Ovary (tissue), 7 donors: ENCODE measurements at regions not wholly inside any gene's neighbourhood (a gene's known extent, or its start where the extent isn't known, plus 50 kb on each side); places are given as distances from the start of the nearest gene placed in this dataset.

Experiments
- DNase-seq, 5 donors: peaks; one replicate each; pipeline ENCODE4 v3.0.0-alpha.2; 2019 to 2020
- H3K27ac ChIP-seq, 2 donors: fragments of 200-600 bp; one replicate each; pipeline versions ENCODE4 v1.5.1 to v1.8.0; 2019 to 2022
- H3K27me3 ChIP-seq: fragments of 200-600 bp; one replicate; pipeline ENCODE4 v1.8.0; 2022
- H3K36me3 ChIP-seq: fragments of 200-600 bp; sonication (generic); one replicate; pipeline ENCODE4 v1.5.1; 2019
- H3K4me1 ChIP-seq: one replicate; pipeline ENCODE4 v1.8.1; 2013; ENCODE audit warnings: mild to moderate bottlenecking, moderate library complexity; ENCODE audit not compliant: insufficient read depth
- H3K4me3 ChIP-seq: fragments of 200-600 bp; sonication (generic); one replicate; pipeline ENCODE4 v1.5.1; 2017
- H3K9me3 ChIP-seq, 2 donors: fragments of 200-600 bp in 1 of 2; sonication (generic) in 1 of 2; one replicate each; pipeline versions ENCODE4 v1.5.1 to v1.8.1; 2013 to 2019; ENCODE audit warnings: mild to moderate bottlenecking in 1 of 2, moderate library complexity in 1 of 2
- EP300 ChIP-seq: sonication (generic); formaldehyde crosslinking; IDR thresholded peaks from one replicate; pipeline ENCODE4 v1.6.1; 2017; ENCODE audit warnings: antibody characterized with exemption
- POLR2A ChIP-seq: fragments of 450-650 bp; IDR thresholded peaks from one replicate; pipeline ENCODE4 v1.6.1; 2017; ENCODE audit warnings: antibody characterized with exemption, mild to moderate bottlenecking, moderate library complexity
- WGBS, 3 donors: extraction: QIAGEN DNeasy Blood & Tissue Kit in 1 of 3; methylation state at CpG; one replicate each; pipeline versions ENCODE4 v1.1.5 to v1.1.7; 2013 to 2017; 5-methylcytosine and 5-hydroxymethylcytosine counted together
- intact Hi-C, 4 donors: fragments of 100-400 bp; cut with DNase I; formaldehyde crosslinking; loops; one replicate each; pipeline versions ENCODE4 v1.11.0 to v1.15.1; 2022 to 2023
- TF ChIP-seq, protein P1 (sequence below), 3 donors: fragments of 450-650 bp in 2 of 3; fragments of 200-600 bp in 1 of 3; IDR thresholded peaks; one replicate each; pipeline versions ENCODE4 v1.5.1 to v1.8.0; 2016 to 2022; ENCODE audit warnings: antibody characterized with exemption in 3 of 3, mild to moderate bottlenecking in 1 of 3
- donor health status: DM: no; HTN: no; CAD: no; lungs with moderate emphysema.
- donor health status: DM: no; HTN: no; CAD: no.
- donor health status: Bipolar disorder and iron deficiency.
- donor health status: DM: no; HTN: no; CAD: no.
- donor health status: DM: yes; HTN: yes; CAD: no.

DNA sequence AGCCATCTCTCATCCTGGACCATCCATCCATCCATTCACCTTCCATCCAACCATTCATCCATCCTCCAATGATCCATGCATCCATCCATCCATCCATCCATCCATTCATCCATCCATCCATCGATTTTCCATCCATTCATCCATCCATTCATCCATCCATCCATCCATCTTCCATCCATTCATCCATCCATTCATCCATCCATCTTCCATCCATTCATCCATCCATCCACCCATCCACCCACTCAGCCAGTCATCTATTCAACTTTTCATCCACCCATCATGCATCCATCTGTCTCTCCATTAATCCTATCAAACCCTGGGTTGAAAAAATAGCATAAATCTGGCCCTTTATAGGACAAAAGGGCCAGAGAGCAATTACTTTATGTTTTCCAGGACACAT lies 158.3 kb upstream of the WSCD1 start:
- Histone ChIP-seq H3K36me3 (no peaks in the 10 kb centered on the region), H3K27ac (no peak overlapping the region), H3K4me1 (no peaks in the 10 kb centered on the region), H3K4me3 (no peak overlapping the region), H3K27me3 (no peaks in the 10 kb centered on the region), H3K9me3 (no peaks in the 10 kb centered on the region)
- TF ChIP-seq, protein P1, sequence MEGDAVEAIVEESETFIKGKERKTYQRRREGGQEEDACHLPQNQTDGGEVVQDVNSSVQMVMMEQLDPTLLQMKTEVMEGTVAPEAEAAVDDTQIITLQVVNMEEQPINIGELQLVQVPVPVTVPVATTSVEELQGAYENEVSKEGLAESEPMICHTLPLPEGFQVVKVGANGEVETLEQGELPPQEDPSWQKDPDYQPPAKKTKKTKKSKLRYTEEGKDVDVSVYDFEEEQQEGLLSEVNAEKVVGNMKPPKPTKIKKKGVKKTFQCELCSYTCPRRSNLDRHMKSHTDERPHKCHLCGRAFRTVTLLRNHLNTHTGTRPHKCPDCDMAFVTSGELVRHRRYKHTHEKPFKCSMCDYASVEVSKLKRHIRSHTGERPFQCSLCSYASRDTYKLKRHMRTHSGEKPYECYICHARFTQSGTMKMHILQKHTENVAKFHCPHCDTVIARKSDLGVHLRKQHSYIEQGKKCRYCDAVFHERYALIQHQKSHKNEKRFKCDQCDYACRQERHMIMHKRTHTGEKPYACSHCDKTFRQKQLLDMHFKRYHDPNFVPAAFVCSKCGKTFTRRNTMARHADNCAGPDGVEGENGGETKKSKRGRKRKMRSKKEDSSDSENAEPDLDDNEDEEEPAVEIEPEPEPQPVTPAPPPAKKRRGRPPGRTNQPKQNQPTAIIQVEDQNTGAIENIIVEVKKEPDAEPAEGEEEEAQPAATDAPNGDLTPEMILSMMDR (IDR thresholded peaks at IDR 0.05), result no peak
- TF ChIP-seq POLR2A (no peak), EP300 (no peak)
- no peak for DNase-seq
- intact Hi-C loops, result no loop called here
- 46 to 57% (median 55%) methylated on average over 1 of the region's 1 CpG for WGBS, 3 donors

DNA sequence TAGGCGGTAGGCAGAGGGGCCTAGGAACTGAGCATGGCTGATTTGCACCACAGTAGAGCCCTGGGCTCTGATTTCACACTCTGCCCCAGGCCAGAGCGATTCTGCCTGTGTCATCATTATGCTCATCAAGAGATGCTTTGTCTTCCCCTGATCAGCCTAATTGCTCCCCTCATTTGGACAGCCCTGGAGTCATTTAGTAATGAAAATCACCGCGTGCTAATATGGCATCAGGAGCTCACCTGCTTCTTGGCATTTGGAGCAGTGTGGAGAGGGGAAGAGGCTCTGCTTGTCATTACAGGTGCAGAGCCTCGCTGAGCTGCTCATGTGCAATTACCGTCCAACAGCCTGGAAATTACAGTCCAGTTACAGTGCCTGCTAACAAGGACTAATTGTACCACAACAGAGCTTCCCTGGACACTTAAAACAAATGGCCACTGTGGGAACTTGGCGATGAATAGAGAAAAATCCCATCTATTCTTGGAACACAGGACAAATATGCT lies 157.1 kb upstream of the WSCD1 start:
- no peak for DNase-seq
- Histone ChIP-seq H3K27ac (no peak overlapping the region), H3K4me3 (no peak overlapping the region), H3K27me3 (no peaks in the 10 kb centered on the region), H3K36me3 (no peaks in the 10 kb centered on the region), H3K9me3 (no peaks in the 10 kb centered on the region), H3K4me1 (no peaks in the 10 kb centered on the region)
- WGBS, 3 donors, result 64 to 69% (median 64%) methylated on average over 7 of the region's 7 CpGs
- TF ChIP-seq EP300 (no peak), POLR2A (no peak)
- TF ChIP-seq, protein P1 (IDR thresholded peaks at IDR 0.05), result no peak
- intact Hi-C loops, result no loop called here

DNA sequence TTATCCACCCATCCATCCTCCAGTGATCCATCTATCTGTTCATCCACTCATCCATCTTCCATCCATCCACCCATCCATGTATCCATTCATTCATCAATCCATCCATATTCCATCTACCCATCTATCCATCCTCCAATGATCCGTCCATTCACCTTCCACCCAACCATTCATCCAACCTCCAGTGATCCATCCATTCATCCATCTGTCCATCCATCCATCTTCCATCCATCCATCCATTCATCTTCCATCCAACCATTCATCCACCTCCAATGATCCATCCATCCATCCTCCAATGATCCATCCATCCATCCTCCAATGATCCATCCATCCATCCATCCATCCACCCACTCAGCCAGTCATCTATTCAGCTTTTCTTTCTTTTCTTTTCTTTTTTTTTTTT lies 156.5 kb upstream of the WSCD1 start:
- 82 to 92% (median 86%) methylated on average over 1 of the region's 1 CpG for WGBS, 3 donors
- Histone ChIP-seq H3K36me3 (no peaks in the 10 kb centered on the region), H3K4me1 (no peaks in the 10 kb centered on the region), H3K4me3 (no peak overlapping the region), H3K27ac (no peak overlapping the region), H3K9me3 (no peaks in the 10 kb centered on the region), H3K27me3 (no peaks in the 10 kb centered on the region)
- intact Hi-C loops, result no loop called here
- TF ChIP-seq, protein P1 (IDR thresholded peaks at IDR 0.05), result no peak
- no peak for TF ChIP-seq POLR2A
- TF ChIP-seq EP300, result no peak
- DNase-seq, result no peak

DNA sequence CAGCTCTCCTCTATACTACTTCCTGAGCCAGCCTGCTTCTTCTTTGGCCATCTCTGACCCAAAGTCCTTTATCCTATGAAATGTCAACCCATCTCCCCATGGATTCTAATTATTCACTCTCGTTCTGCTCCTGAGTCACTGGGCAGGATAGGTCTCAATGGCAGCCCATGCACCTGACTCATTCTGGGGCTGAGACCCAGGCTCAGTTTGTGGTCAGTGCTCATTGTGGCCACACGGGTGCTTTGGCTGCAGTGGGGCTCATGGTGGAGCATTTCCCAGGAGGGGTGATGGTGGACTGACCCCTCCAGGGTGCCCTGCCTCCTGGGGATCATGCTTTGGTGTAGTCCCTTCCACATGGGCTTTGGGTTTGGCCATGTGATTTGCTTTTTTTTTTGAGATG lies 154.8 kb upstream of the WSCD1 start:
- H3K9me3 ChIP-seq, result no peaks in the 10 kb centered on the region
- no peak overlapping the region for H3K27ac ChIP-seq
- H3K36me3 ChIP-seq, result no peaks in the 10 kb centered on the region
- H3K4me3 ChIP-seq, result no peak overlapping the region
- H3K27me3 ChIP-seq, result no peaks in the 10 kb centered on the region
- no peaks in the 10 kb centered on the region for H3K4me1 ChIP-seq
- intact Hi-C loops, result no loop called here
- DNase-seq, result no peak
- TF ChIP-seq, protein P1 (IDR thresholded peaks at IDR 0.05), result no peak
- TF ChIP-seq POLR2A, result no peak
- no peak for TF ChIP-seq EP300
- WGBS, 3 donors, result 59 to 76% (median 65%) methylated on average over 2 of the region's 2 CpGs
